GM19468 (cell line): ENCODE measurements at regions not wholly inside any gene's neighbourhood (a gene's known extent, or its start where the extent isn't known, plus 50 kb on each side); places are given as distances from the start of the nearest gene placed in this dataset.
A peak's percentile ranks its signal among the peaks of the same experiment; 100 is the strongest.

Experiments
- ATAC-seq: cut with Tn5 transposase; IDR thresholded peaks from one replicate; pipeline ENCODE4 v1.9.1; 2021; ENCODE audit warnings: mild to moderate bottlenecking, moderate library complexity, moderate number of reproducible peaks; ENCODE audit not compliant: unreplicated experiment; ENCODE audit errors: extremely low read depth

DNA sequence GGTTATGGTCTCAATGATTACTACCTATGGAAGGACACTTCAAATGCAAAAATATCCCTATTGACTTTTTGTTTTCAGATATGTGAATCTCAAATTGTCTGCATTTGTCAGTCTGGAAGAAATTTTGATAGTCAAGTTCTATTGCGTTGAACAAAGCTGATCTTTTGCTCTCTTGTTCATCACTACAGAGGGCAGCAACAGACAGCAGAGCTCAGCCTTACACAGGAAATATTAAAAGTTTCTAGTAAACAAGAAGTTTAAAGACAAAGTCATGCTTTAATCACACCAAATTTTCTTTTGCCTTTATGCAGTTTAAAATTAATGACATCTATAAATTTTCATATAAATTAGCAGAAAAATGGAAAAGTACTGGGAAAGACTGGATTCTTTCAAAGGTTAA lies 617.5 kb downstream of the NR4A2 start:
- no peak for ATAC-seq

DNA sequence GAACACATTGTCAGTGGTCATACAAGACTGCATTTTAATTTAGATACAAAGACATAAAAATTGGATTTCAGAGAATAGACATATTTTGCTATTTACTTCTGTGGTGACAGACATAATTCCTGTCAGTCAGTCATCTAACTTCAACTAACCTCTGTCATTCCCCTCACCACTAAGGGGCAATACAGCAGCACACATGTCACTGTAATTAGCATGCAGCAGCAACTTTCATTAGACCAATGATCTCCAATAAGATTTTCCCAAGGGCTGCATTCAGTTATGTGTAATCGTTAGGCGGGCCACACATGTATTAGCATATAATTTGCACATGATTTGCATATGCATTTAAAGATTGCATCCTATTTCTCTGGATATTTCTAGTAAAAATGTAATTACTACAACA lies 624.5 kb downstream of the NR4A2 start:
- no peak for ATAC-seq

DNA sequence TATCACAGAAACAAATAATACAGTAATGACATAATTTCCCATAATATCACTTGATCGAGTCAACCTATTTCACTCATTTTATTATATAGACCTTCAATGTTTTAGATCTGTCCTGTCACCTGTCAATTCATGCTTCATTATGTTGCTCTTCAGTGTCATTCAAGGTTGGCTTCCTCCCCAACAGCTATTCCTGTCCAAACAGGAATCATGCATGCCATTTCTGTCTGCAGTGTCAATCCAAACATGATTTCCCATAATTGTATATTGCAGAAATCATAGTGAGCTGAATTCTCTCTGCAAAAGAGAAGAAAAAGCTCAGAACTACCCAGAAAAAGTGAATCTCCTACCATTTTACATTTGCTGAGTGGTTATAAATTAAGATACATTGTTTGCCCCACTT lies 628.6 kb downstream of the NR4A2 start:
- no peak for ATAC-seq

DNA sequence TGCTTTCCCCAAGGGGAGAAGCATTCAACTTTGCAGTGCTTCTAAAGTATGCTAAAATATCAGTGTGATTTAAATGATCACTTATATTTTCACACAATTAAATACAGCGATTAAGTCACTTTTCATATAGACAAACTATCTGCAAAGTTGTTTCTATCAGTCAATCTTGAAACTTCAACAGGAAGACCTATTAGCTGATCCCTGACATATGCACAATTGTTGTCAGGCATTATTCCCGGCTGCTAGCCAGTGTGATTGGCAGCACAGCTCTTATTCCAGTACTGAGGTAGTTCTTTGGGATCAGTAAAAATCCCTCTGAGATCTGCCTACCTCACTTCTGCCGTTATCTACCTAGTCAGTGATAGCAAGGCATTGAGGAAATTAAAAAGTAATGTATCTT lies 629.5 kb downstream of the NR4A2 start:
- ATAC-seq, result no peak

DNA sequence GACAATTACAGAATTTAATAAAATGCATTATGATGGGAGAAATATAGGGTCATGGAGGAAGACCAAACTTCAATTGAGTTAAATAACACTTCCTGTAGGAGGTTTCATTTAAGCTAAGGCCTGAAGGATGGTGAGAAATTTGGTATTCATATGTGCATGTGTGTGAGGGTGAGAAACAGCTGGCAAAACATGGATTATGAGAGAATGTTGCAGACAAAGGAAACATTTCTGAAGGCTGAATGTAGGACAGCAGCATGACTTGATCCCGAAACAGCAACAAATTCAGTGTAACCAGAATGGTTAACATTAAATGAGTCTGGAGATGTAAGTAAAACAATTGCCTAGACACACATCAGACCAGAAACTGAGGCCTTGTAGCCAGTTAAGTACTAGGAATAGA lies 630.8 kb downstream of the NR4A2 start:
- ATAC-seq, result no peak

DNA sequence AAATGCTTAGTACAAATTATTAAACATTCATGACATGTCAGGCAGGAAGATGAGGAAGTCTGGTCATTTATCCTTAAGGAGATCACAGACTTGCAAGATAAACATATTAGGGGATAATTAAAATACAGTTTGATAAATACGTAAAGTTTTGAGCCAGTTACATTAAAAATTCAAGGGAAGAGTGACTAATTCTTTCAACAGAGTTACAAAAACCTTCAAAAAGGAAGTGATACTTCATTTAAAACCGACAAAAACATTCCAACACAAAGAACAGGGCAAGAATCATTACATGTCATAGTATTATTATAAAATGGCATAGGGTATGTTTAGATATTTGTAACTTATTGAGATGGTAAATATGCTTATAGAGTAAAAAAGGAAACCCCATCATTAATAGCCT lies 636.0 kb downstream of the NR4A2 start:
- ATAC-seq, result no peak

DNA sequence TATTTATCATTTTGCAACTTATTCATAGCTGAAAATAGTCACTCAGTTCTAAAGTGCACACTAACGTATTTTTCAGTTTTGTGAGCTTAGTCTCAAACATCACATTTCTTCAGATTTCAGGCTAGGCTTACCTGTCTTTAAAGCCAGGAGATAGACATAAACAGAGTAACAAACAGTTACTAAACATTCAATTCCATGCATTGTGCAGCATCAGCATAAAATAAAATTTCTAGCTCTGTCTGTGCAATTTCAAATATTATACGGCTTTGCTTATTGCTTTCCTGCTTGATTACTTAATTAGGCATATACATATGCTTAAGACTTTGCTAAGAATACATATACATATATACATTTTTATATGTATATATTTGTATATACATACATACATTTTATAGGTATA lies 637.0 kb downstream of the NR4A2 start:
- no peak for ATAC-seq

DNA sequence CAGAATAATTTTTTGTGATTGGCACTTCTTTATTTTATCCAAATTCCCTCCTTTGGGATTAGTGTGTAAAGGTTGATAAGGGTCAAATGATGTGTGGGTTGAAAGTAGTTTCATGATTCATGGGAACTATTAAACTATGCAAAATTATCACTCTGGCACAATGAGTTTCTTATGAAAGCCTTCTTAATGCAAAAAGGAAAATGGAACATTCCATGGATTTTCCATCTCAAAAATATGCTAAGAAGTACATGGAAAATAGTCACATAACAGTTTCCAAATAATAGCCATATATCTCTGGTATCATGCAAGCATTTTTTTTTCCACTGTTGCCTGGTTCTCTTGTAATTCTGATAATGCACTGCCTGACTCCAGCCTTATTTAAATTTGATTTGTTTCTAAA lies 639.7 kb downstream of the NR4A2 start:
- no peak for ATAC-seq

DNA sequence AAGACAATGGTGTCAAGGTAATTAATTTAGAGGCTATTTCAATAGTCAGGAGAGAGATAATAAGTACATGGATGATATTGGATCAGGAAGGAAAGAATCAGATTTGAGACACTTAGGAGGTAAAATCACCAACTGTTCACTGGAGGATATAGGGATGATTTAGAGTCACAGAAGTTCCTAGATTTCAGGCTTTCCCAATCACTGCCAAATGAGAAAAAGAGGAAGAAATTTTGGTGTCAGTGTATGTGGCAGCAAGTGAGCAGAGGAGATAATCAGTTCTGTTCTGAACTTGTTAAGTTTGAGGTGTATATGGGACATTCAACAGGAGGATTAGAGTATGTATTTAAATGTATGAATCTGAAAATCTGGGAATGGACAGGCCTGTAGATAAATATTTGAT lies 640.4 kb downstream of the NR4A2 start:
- no peak for ATAC-seq

DNA sequence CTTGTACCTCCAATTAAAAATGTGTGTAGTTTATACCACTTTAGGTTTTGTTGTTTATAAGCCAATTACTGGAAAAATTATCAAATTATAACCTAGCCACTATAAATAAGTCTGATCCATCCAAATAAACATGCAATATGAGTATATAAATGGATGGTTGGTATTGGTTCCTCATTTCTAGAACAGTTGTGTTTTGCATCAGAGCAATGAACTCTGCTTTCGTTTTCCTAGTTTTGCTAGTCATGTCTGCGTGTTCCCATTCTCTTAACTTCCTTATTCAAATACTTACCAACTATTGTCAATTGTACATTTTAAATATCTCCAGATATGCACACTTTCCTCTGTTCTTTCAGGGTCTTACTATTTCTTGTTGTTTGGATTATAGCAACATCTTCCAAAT lies 641.7 kb downstream of the NR4A2 start:
- peak; percentile 65 for ATAC-seq

DNA sequence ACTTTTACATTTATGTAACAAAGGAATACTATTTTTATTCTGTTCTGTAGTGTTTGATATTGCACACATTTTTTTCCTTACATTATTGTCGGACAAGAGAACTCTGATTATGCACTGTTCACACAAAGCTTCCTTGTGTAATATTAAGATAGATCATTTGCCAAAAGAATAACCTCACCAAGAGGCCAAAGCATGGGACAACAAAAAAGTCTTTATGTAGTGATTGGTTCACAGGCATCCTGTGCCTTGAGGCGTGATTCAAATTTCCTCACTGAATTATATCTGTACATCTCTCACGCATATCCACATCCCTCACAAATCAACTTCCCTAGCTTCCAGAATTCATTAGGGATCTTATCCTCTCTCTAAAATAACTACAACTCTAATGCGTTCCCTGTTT lies 642.7 kb downstream of the NR4A2 start:
- ATAC-seq, result no peak

DNA sequence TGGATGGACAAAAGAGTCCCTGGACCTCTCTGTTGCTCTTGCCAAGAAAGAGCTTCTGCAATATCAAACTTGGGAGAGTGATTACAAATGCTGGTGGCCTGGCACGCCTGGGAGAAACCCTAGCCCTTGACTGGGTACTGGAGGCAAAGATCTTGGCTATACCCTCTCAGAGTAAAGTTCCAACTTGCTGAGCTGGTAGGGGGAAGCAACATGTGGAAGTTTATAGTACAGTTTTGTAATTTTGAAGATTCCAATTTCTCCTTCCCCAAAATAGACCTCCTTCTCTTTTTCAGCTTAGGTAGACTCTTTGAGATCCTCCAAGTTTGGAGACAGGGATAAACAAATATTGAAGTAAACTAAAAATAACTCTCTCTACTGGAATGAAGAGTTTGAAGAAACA lies 645.3 kb downstream of the NR4A2 start:
- no peak for ATAC-seq

DNA sequence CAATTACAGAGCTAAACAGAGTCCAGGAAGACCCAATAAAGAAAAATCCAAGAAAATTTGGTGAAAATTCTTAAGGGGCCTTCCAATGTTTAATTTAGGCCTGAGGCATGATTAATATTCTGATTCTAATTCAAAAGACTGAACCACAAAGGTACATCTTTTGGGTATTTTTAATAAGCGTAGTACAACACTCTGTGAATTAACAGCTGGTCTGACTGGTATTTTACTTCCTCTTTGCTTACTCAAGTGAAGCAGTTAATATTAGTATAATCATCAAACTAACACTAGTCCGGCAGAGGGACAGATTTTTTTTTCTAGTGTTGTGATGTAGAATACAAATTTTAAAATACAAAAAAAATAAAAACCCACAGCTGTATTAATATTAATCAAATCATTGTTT lies 652.9 kb downstream of the NR4A2 start:
- ATAC-seq, result peak; percentile 34

DNA sequence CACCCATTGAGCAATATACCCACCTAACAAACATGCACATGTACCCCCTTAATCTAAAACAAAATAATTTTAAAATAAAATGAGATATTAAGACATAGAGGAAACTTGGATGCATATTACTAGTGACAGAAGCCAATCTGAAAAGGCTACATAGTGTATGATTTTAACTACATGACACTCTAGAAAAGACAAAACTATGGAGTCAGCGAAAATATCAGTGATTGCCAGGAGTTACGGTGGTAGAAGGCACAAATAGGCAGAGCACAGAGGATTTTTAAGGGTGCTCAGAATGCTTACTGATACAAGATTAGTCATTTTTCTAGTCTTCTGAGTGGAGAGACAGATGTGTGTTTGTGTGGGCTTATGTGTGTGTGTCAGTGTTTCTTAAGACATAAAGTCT lies 656.6 kb downstream of the NR4A2 start:
- no peak for ATAC-seq

DNA sequence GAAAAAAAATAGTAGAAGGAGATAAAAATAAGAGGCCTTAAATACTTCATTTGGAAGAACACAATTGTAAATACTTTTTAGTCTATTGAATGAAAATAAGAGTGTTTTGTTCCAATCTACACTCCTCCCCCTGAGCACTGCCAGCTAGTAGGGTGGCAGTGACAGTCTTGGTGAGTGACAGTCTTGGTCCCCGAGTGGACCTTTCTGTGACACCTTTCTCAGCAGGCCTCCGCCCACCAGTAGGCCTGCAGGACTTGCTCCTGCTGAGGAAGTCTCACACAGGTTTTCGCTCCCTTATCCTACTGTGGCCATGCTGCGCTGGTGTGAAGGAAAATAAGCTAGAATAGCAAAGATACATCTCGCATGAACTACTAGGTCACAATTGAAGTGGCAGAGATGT lies 666.8 kb downstream of the NR4A2 start:
- no peak for ATAC-seq

DNA sequence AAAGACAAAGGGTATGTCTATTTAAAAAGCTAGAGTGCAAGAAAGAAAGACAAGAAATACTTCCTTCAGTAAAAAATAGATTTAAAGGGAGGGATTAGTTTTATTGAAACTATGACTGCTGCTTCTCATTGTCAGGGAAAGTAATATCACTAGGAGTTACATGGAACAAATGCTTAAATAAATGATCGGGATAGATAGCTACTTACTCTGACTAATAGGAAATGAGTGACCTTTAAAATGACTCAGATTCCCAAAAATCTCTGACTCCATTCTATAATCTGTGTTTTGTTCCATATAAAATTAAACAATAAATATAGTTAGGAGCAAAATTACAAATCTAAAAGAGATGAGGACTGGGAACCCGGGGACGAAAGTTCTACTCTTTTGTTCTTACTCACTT lies 669.3 kb downstream of the NR4A2 start:
- no peak for ATAC-seq

DNA sequence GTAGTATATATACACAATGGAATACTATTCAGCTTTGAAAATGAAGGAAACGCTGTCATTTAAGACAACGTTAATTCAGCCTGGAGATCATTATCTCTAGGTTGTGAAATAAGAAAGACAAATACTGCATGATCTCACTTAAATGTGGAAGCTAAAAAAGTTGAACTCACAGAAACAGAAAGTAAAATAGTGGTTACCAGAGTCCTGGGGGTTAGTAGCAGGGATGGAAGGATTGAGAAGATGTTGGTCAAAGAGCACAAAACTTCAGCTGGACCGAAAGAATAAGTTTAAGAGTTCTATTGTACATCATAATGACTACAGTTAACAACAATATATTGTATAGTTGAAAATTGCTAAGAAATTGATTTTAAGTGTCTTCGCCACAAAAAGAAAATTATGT lies 670.3 kb downstream of the NR4A2 start:
- ATAC-seq, result no peak

DNA sequence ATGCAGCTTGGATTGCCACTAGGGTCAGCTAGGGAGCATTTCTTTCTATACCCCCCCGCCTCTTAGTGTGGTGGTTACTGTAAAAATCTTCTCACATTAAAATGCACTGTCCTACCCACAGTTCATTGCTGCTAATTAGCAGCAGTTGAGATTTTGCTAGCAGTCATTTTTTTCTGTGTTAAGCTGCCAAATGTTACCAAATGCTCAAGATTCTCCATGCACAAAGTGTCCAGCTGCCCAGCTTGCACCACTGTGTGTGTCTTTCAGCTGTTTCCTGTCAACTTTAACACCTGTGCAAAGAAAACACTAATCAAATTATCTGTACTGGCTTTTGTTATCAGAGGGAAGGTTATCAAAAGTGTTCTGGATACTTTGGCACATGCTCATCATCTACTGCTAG lies 679.3 kb downstream of the NR4A2 start:
- no peak for ATAC-seq

DNA sequence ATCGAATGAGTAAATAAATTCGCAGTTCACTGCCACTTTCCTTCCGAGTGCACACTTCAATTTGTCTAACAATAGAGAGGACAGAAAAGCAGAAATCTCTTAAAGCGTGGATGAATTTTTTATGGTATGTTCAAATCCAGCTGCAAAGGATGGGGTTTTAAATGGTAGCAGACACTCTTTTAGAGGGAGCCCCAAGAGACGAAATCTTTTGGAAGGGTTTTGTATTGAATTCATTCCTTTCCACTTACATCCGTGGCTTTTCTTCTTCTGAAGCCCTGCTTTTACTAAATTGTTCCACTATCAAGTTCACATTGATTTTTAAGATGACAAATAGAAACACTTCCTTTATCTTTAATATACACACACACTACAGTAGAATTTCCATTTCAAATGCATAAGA lies 680.7 kb downstream of the NR4A2 start:
- ATAC-seq, result no peak

DNA sequence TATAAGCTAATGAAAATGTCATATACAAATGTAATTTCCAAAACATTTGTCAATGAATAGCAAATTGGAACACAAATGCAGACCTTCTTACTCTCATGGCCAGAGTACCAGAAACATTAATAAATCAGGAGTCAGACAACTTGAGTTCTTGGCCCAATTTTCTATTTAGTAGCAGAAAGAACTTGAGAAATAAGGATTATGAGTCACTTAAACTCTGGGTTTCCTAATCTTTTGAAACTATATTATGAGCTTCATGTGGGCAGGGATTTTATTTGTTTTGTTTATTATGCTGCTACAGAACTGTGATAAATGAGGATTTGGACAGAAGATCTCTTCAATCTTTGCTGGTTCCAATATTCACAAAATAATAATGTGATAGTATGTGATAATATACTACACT lies 686.7 kb downstream of the NR4A2 start:
- no peak for ATAC-seq

DNA sequence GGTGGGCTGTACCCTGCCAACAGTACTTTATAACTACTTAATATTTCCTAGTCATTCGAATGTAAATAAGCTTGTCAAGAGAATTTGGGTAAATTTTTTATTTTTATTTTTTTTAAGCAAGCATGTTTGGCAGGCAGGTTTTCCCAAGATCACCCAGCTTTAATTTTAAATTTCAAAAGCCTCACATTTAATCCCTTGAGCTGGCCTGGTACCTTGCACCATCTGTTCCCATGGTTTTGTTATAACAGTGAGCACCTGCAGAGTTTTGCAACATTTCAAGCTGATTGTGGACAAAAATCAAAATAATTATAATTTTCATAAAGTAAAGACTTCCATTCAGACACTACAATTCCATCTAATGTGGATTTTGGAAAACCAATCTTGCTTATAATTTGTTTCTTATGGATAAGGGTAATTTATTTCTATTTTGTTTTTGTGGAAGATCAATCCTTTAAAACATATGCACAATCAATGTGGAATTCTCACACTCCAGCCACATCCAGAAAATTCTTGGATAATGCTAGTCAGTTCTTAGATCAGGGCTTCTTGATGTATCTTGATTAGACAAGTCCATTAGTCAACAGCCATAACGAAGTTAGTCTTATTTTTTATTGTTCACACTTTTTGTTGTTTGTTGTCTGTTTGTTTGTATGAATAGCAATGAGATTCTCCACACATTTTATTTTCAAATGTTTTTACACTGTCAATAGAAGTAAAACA lies 689.3 kb downstream of the NR4A2 start:
- ATAC-seq, result no peak

DNA sequence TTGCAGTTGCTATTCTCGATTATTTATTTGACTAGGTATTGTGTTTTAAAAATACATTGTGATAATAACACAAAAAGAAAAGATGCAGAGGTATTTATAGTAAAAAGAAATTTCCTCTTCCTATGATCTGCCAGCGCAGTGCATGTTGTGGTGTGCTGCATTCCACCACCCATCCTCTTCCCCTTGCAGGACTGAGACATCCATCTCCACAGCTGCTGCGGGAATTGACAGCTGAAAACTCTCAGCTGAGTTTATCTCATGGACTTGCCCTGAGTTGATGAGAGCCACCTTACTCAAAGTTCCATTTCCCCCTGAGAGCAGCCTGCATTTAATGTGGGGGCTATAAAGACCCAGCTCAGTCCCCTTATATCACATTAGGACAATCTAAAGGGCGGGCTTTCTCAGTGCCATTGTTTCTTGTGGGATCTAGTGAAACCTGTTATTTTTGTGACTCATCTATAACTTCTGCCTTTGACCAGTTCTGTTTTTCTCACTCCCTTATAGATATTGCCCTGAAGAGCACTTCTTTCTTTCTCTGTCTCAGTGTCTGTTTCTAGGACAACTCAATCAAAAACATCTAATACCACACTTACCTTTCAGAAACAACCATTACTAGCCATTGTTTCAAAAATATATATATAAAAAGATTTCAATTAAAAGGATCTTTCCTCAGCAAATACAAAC lies 698.5 kb downstream of the NR4A2 start:
- ATAC-seq, result no peak
